ENCODE measurements at regions not wholly inside any gene's neighbourhood (a gene's known extent, or its start where the extent isn't known, plus 50 kb on each side); places are given as distances from the start of the nearest gene placed in this dataset.

DNA sequence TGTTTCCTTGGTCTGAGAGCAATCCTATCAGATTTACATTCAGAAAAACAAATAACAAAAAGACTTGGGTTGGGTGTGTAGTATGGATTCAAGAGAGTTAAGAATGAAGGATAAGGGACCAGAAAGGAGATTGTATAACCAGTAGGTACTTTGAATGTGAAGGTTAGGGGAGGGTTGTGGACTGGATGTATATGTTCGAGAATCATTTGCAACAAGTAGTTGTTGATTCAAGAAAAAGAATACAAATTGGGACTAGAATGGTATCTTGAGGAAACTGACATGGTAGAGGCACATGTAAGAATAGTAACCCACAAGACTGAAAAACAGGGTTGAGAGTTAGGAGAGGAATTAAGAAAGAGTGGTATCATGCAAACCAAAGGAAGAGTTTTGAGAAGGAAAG, 240.0 kb upstream of the PPP1R3A start:
- H3K9me3 ChIP-seq (ENCODE audit: control insufficient read depth in 1 of 2, insufficient read depth in 1 of 2, low read depth in 1 of 2, low read length in 2 of 2): no peaks in the 10 kb centered on the region
- no peak for TF ChIP-seq MAX (IDR thresholded peaks at IDR 0.05)
- TF ChIP-seq, protein P1, sequence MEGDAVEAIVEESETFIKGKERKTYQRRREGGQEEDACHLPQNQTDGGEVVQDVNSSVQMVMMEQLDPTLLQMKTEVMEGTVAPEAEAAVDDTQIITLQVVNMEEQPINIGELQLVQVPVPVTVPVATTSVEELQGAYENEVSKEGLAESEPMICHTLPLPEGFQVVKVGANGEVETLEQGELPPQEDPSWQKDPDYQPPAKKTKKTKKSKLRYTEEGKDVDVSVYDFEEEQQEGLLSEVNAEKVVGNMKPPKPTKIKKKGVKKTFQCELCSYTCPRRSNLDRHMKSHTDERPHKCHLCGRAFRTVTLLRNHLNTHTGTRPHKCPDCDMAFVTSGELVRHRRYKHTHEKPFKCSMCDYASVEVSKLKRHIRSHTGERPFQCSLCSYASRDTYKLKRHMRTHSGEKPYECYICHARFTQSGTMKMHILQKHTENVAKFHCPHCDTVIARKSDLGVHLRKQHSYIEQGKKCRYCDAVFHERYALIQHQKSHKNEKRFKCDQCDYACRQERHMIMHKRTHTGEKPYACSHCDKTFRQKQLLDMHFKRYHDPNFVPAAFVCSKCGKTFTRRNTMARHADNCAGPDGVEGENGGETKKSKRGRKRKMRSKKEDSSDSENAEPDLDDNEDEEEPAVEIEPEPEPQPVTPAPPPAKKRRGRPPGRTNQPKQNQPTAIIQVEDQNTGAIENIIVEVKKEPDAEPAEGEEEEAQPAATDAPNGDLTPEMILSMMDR (IDR thresholded peaks at IDR 0.05 in 2 of 3, conservative IDR thresholded peaks at IDR 0.05 in 1 of 3; ENCODE audit: borderline replicate concordance in 1 of 3, insufficient read depth in 1 of 3, low read depth in 2 of 3, low read length in 2 of 3): no peak
- TF ChIP-seq POLR2A (IDR thresholded peaks at IDR 0.05; ENCODE audit: borderline replicate concordance, extremely low read depth, insufficient read depth, insufficient read length): no peak
- TF ChIP-seq SIN3A (IDR thresholded peaks at IDR 0.05; ENCODE audit: low read depth): no peak
- TF ChIP-seq FOSL1 (IDR thresholded peaks at IDR 0.05; ENCODE audit: low read depth): no peak
- TF ChIP-seq CBX3 (IDR thresholded peaks at IDR 0.05; ENCODE audit: low read depth): no peak
- TF ChIP-seq ELF1 (IDR thresholded peaks at IDR 0.05; ENCODE audit: borderline replicate concordance, low read depth): no peak
- TF ChIP-seq, protein P2, sequence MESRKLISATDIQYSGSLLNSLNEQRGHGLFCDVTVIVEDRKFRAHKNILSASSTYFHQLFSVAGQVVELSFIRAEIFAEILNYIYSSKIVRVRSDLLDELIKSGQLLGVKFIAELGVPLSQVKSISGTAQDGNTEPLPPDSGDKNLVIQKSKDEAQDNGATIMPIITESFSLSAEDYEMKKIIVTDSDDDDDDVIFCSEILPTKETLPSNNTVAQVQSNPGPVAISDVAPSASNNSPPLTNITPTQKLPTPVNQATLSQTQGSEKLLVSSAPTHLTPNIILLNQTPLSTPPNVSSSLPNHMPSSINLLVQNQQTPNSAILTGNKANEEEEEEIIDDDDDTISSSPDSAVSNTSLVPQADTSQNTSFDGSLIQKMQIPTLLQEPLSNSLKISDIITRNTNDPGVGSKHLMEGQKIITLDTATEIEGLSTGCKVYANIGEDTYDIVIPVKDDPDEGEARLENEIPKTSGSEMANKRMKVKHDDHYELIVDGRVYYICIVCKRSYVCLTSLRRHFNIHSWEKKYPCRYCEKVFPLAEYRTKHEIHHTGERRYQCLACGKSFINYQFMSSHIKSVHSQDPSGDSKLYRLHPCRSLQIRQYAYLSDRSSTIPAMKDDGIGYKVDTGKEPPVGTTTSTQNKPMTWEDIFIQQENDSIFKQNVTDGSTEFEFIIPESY (IDR thresholded peaks at IDR 0.05; ENCODE audit: extremely low read depth, insufficient replicate concordance, low read length): no peak
- no peak for TF ChIP-seq POLR2AphosphoS5 (IDR thresholded peaks at IDR 0.05; ENCODE audit: low read depth, low read length)
- no peak for TF ChIP-seq TCF7L2 (IDR thresholded peaks at IDR 0.05; ENCODE audit: borderline replicate concordance, extremely low read depth, insufficient read depth, insufficient read length)
- no peak for TF ChIP-seq ZNF274 (IDR thresholded peaks at IDR 0.05; ENCODE audit: low read depth, low read length)
- no peaks in the 10 kb centered on the region for H4K20me1 ChIP-seq (ENCODE audit: insufficient read depth)
- H3K4me3 ChIP-seq (replicated peaks in 1 of 2; ENCODE audit: low read depth in 1 of 2, low read length in 2 of 2): no peak overlapping the region
- RAD21 ChIA-PET (ENCODE audit: low non-redundant PET in 1 of 2, low total read pairs in 2 of 2, uncharacterized antibody in 2 of 2, unreplicated experiment in 2 of 2): no interaction called here
- H2AFZ ChIP-seq (ENCODE audit: low read depth, low read length, poor library complexity, severe bottlenecking): no peak overlapping the region
- CTCF ChIA-PET: no interaction called here
- ATAC-seq (no peak), DNase-seq (ENCODE audit: low read depth, low spot score) (no peak)
- intact Hi-C loops (cut with micrococcal nuclease): no loop called here
- BruUV-seq (replicated peaks): no TSS peak
- POLR2A ChIA-PET: no interaction called here
- no peaks in the 10 kb centered on the region for H3K9me2 ChIP-seq (ENCODE audit: insufficient read depth)
- no peak overlapping the region for H3K9ac ChIP-seq (ENCODE audit: low read length)
- H3K27ac ChIP-seq (ENCODE audit: low read depth, low read length): no peak overlapping the region
- H3K79me2 ChIP-seq (ENCODE audit: insufficient read depth, low read length): no peaks in the 10 kb centered on the region
- H3K27me3 ChIP-seq (ENCODE audit: insufficient read depth, low read length): no peaks in the 10 kb centered on the region
- H3K36me3 ChIP-seq (ENCODE audit: control insufficient read depth in 1 of 2, insufficient read depth in 2 of 2, low read length in 2 of 2): no peaks in the 10 kb centered on the region
- H3K4me2 ChIP-seq (ENCODE audit: low read length): no peak overlapping the region
- H3K4me1 ChIP-seq (ENCODE audit: control insufficient read depth in 1 of 2, insufficient read depth in 2 of 2, low read length in 2 of 2): no peaks in the 10 kb centered on the region

All from HCT116 (cell line).